Mesendoderm (in vitro differentiated cells): ENCODE measurements at regions not wholly inside any gene's neighbourhood (a gene's known extent, or its start where the extent isn't known, plus 50 kb on each side); places are given as distances from the start of the nearest gene placed in this dataset.
"Not testable (repeated sequence)": the region's sequence is repeated elsewhere in the genome, so short reads cannot be mapped to it uniquely, and the experiment has no call there.

ENCODE experiments used
- DNase-seq: peaks from one replicate; pipeline ENCODE4 v3.0.0; 2013
- H2AK5ac ChIP-seq: 2 replicates; pipeline ENCODE4 v1.6.1; 2013; ENCODE audit warnings: low read length, inconsistent platforms
- H2BK120ac ChIP-seq: 2 replicates; pipeline ENCODE4 v1.6.1; 2013; ENCODE audit warnings: low read depth, mild to moderate bottlenecking, low read length, moderate library complexity, mixed read lengths
- H2BK15ac ChIP-seq: replicated peaks from 2 replicates; pipeline ENCODE4 v1.6.1; 2013; ENCODE audit warnings: low read depth, mild to moderate bottlenecking, moderate library complexity
- H2BK5ac ChIP-seq: 2 replicates; pipeline ENCODE4 v1.6.1; 2013; ENCODE audit warnings: low read length, inconsistent platforms
- H3K18ac ChIP-seq: 2 replicates; pipeline ENCODE4 v1.6.1; 2013; ENCODE audit warnings: mild to moderate bottlenecking, low read length, mixed read lengths
- H3K23ac ChIP-seq: one replicate; pipeline ENCODE4 v1.6.1; 2013; ENCODE audit warnings: low read length
- H3K27ac ChIP-seq: 2 replicates; pipeline ENCODE4 v1.5.1; 2013; ENCODE audit warnings: low read depth, mild to moderate bottlenecking, inconsistent platforms, low read length, moderate library complexity
- H3K27me3 ChIP-seq: 2 replicates; pipeline ENCODE4 v1.6.1; 2013; ENCODE audit warnings: low read length, control low read depth, mild to moderate bottlenecking, inconsistent platforms; ENCODE audit not compliant: insufficient read depth, poor library complexity
- H3K36me3 ChIP-seq: 2 replicates; pipeline ENCODE4 v1.6.1; 2013; ENCODE audit warnings: low read length, inconsistent platforms; ENCODE audit not compliant: control insufficient read depth, insufficient read depth
- H3K4ac ChIP-seq: one replicate; pipeline ENCODE4 v1.6.1; 2013; ENCODE audit warnings: low read depth, mild to moderate bottlenecking, low read length, moderate library complexity
- H3K4me1 ChIP-seq: 2 replicates; pipeline ENCODE4 v1.6.1; 2013; ENCODE audit warnings: low read depth, low read length, inconsistent platforms; ENCODE audit not compliant: control insufficient read depth
- H3K4me2 ChIP-seq: 2 replicates; pipeline ENCODE4 v1.6.1; 2013; ENCODE audit warnings: low read length
- H3K4me3 ChIP-seq: 2 replicates; pipeline ENCODE4 v1.5.1; 2013; ENCODE audit warnings: mild to moderate bottlenecking, low read length
- H3K56ac ChIP-seq: one replicate; pipeline ENCODE4 v1.6.1; 2013; ENCODE audit warnings: low read length
- H3K79me1 ChIP-seq: 2 replicates; pipeline ENCODE4 v1.6.1; 2013; ENCODE audit warnings: low read length, inconsistent platforms
- H3K79me2 ChIP-seq: 2 replicates; pipeline ENCODE4 v1.6.1; 2013; ENCODE audit warnings: mild to moderate bottlenecking, low read length; ENCODE audit not compliant: control insufficient read depth, insufficient read depth
- H3K9ac ChIP-seq: 2 replicates; pipeline ENCODE4 v1.6.1; 2013; ENCODE audit warnings: low read length, inconsistent platforms
- H4K5ac ChIP-seq: one replicate; pipeline ENCODE4 v1.6.1; 2013; ENCODE audit warnings: low read length
- H4K8ac ChIP-seq: one replicate; pipeline ENCODE4 v1.6.1; 2013; ENCODE audit warnings: low read depth, mild to moderate bottlenecking, control low read depth, low read length, moderate library complexity
- WGBS: extraction: QIAGEN DNeasy Blood & Tissue Kit; methylation state at CpG from one replicate; pipeline ENCODE4 v1.1.7; 2013; ENCODE audit warnings: low lambda C conversion rate, missing lambda C conversion rate; ENCODE audit not compliant: insufficient coverage; ENCODE audit errors: extremely low coverage; 5-methylcytosine and 5-hydroxymethylcytosine counted together

DNA sequence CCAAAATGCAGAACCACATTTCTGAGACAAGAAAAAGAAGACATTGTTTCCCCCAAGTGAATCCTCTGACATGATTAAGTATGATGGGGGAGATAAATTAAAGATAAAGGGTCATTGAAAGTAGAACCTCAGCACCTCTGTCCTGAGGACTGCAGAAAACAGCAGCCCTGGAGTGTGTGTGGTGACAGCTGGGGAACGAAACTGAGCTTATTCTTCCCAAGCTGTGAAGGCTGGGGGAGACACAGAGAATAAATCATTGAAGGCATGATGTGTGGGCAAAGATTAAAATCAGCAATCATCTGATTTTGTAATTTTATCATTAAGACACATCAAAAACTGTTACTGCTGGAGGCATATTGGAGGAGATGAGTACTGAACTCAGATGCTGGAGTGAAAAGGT, 67.5 kb upstream of the GPR6 start:
- Histone ChIP-seq H2AK5ac (no peak overlapping the region), H3K27me3 (no peaks in the 10 kb centered on the region), H4K8ac (no peak overlapping the region), H3K36me3 (no peaks in the 10 kb centered on the region), H3K4me2 (no peak overlapping the region), H3K23ac (no peak overlapping the region), H3K4ac (no peak overlapping the region), H3K79me2 (no peaks in the 10 kb centered on the region), H2BK5ac (no peak overlapping the region), H4K5ac (no peak overlapping the region), H3K4me1 (no peaks in the 10 kb centered on the region), H3K27ac (no peak overlapping the region), H3K56ac (no peak overlapping the region), H2BK15ac (no peak overlapping the region), H3K79me1 (no peaks in the 10 kb centered on the region), H3K9ac (no peak overlapping the region), H3K4me3 (no peak overlapping the region), H2BK120ac (no peak overlapping the region), H3K18ac (no peak overlapping the region)
- no peak for DNase-seq
- no CpG with 5 or more reads among the region's 1 CpG for WGBS

DNA sequence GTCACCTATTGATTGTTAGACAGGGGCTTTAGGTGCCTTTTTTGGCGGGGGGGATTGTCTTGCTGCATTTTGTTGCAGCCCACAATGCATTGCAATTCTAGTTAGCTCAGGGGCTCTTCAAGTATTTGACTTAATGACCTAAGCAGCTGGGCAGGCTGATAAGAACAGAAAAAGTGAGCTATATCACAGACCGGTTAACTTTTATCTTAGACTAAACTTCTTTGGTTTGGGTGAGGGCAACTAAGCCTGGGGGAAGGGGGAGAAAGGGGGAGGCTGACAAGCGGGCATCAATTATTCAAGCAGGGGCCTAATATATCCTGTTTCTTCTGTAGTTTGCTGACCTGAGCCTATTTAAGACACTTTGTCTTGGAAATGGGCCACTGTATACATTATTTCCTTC, 66.0 kb upstream of the GPR6 start:
- Histone ChIP-seq H2BK15ac (no peak overlapping the region), H3K4ac (no peak overlapping the region), H2AK5ac (no peak overlapping the region), H4K5ac (no peak overlapping the region), H3K23ac (no peak overlapping the region), H3K18ac (no peak overlapping the region), H3K79me2 (no peaks in the 10 kb centered on the region), H3K4me1 (no peaks in the 10 kb centered on the region), H3K4me2 (no peak overlapping the region), H3K4me3 (no peak overlapping the region), H2BK120ac (no peak overlapping the region), H2BK5ac (no peak overlapping the region), H3K36me3 (no peaks in the 10 kb centered on the region), H3K27ac (no peak overlapping the region), H3K27me3 (no peaks in the 10 kb centered on the region), H3K9ac (no peak overlapping the region), H3K79me1 (no peaks in the 10 kb centered on the region), H3K56ac (no peak overlapping the region), H4K8ac (no peak overlapping the region)
- no peak for DNase-seq
- WGBS = no CpG with 5 or more reads among the region's 3 CpGs

DNA sequence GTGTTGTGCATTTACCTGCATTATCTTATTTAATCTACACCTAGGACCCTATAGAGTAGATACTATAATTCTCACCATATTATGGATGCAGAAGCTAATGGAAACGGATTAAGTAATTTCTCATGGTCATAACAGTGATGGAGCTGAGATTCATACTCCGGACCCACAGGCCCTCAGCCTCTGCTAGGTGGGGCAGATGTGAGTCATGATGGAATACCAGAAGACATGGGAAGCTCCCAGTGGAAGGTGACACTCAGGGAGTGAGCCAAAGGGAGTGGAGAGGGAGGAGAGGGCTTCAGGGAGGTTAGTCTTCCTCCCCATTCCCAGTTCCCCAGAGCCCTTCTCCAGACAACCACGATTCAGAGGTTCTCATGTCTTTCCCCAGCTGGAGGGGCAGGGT, 65.2 kb upstream of the GPR6 start:
- no CpG with 5 or more reads among the region's 3 CpGs for WGBS
- Histone ChIP-seq H3K9ac (no peak overlapping the region), H2AK5ac (no peak overlapping the region), H2BK15ac (no peak overlapping the region), H3K4me3 (no peak overlapping the region), H2BK5ac (no peak overlapping the region), H3K56ac (no peak overlapping the region), H3K23ac (no peak overlapping the region), H3K4ac (no peak overlapping the region), H3K79me1 (no peaks in the 10 kb centered on the region), H3K4me2 (no peak overlapping the region), H3K27ac (no peak overlapping the region), H3K4me1 (no peaks in the 10 kb centered on the region), H3K79me2 (no peaks in the 10 kb centered on the region), H3K18ac (no peak overlapping the region), H2BK120ac (no peak overlapping the region), H4K8ac (no peak overlapping the region), H3K27me3 (no peaks in the 10 kb centered on the region), H4K5ac (no peak overlapping the region), H3K36me3 (no peaks in the 10 kb centered on the region)
- DNase-seq = no peak

DNA sequence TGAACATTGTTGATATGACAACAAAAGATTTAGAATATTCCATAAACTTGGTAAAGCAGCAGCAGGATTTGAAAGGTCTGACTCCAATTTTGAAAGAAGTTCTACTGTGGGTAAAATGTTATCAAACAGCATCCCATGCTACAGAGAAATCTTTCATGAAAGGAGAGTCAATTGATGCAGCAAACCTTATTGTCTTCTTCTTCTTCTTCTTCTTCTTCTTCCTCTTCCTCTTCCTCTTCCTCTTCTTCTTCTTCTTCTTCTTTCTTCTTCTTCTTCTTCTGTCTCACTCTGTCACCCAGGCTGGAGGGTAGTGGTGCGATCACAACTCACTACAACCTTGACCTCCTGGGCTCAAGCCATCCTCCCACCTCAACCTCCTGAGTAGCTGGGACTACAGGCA, 62.4 kb upstream of the GPR6 start:
- not testable (repeated sequence) for H3K27me3 ChIP-seq, H3K9ac ChIP-seq, H4K5ac ChIP-seq, H3K36me3 ChIP-seq, H3K18ac ChIP-seq, H3K23ac ChIP-seq, H3K4me1 ChIP-seq, DNase-seq, H3K79me1 ChIP-seq, H3K27ac ChIP-seq, H3K4me3 ChIP-seq, H2BK120ac ChIP-seq, H2BK5ac ChIP-seq, H2AK5ac ChIP-seq, H3K4ac ChIP-seq, H2BK15ac ChIP-seq, H4K8ac ChIP-seq, H3K56ac ChIP-seq, H3K79me2 ChIP-seq, H3K4me2 ChIP-seq
- WGBS = no CpG with 5 or more reads among the region's 1 CpG

DNA sequence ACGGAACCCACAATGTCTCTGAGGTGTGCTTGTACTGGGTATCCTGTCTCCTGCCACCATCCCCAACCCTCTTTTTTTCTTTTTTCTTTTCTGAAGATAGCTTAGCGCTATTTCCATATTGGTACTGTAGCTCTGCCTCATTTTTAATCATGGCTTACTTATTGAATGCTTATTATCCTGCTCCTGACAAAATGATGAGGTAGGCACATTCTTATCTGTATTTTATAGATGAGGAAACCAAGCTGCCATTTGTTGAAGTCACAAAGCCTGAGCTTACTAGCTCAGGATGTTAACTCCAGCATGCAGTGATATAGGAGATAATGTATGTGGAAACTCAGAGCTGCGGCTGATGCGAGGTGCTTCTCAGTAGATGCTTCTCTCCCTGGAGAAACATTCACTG, 61.4 kb upstream of the GPR6 start:
- H3K36me3 ChIP-seq = no peaks in the 10 kb centered on the region
- H3K4me3 ChIP-seq = no peak overlapping the region
- no peak overlapping the region for H3K4me2 ChIP-seq
- H3K9ac ChIP-seq = no peak overlapping the region
- WGBS = no CpG with 5 or more reads among the region's 4 CpGs
- no peak overlapping the region for H3K56ac ChIP-seq
- no peak overlapping the region for H3K18ac ChIP-seq
- no peak overlapping the region for H4K8ac ChIP-seq
- no peak overlapping the region for H3K4ac ChIP-seq
- no peak overlapping the region for H3K27ac ChIP-seq
- no peaks in the 10 kb centered on the region for H3K79me2 ChIP-seq
- DNase-seq = no peak
- no peaks in the 10 kb centered on the region for H3K4me1 ChIP-seq
- H2BK15ac ChIP-seq = no peak overlapping the region
- H2BK120ac ChIP-seq = no peak overlapping the region
- H3K27me3 ChIP-seq = no peaks in the 10 kb centered on the region
- H2AK5ac ChIP-seq = no peak overlapping the region
- no peaks in the 10 kb centered on the region for H3K79me1 ChIP-seq
- no peak overlapping the region for H4K5ac ChIP-seq
- no peak overlapping the region for H2BK5ac ChIP-seq
- no peak overlapping the region for H3K23ac ChIP-seq

DNA sequence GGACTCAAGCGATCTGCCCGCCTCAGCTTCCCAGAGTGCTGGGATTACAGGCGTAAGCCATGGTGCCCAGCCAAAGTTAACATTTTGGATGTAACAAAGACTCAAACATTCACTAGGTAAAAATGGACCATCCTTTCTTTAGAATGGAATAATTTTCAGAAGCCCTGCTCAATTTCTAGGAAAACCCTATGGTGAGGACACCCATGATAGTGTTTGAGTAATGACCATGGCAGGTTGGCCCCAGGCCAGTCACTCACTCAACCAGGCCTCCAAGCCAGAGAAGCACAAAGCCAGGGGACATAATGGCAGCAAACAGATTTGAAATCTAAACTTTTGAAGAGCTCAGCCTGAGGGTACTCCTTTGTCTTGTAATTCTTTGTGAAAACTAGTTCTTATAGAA, 59.9 kb upstream of the GPR6 start:
- H3K79me2 ChIP-seq = no peaks in the 10 kb centered on the region
- no peak overlapping the region for H2BK120ac ChIP-seq
- no peak overlapping the region for H2AK5ac ChIP-seq
- no peak overlapping the region for H4K8ac ChIP-seq
- H3K4ac ChIP-seq = no peak overlapping the region
- no peak overlapping the region for H4K5ac ChIP-seq
- H3K36me3 ChIP-seq = no peaks in the 10 kb centered on the region
- no peak overlapping the region for H3K9ac ChIP-seq
- no peaks in the 10 kb centered on the region for H3K4me1 ChIP-seq
- H3K4me2 ChIP-seq = no peak overlapping the region
- no peaks in the 10 kb centered on the region for H3K79me1 ChIP-seq
- no peak overlapping the region for H2BK5ac ChIP-seq
- no peak overlapping the region for H3K23ac ChIP-seq
- no CpG with 5 or more reads among the region's 3 CpGs for WGBS
- no peak overlapping the region for H3K4me3 ChIP-seq
- no peak overlapping the region for H2BK15ac ChIP-seq
- H3K27ac ChIP-seq = no peak overlapping the region
- H3K18ac ChIP-seq = no peak overlapping the region
- DNase-seq = no peak
- H3K56ac ChIP-seq = no peak overlapping the region
- H3K27me3 ChIP-seq = no peaks in the 10 kb centered on the region
